ENCODE measurements at regions not wholly inside any gene's neighbourhood (a gene's known extent, or its start where the extent isn't known, plus 50 kb on each side); places are given as distances from the start of the nearest gene placed in this dataset.
"Not testable (repeated sequence)": the region's sequence is repeated elsewhere in the genome, so short reads cannot be mapped to it uniquely, and the experiment has no call there.

DNA sequence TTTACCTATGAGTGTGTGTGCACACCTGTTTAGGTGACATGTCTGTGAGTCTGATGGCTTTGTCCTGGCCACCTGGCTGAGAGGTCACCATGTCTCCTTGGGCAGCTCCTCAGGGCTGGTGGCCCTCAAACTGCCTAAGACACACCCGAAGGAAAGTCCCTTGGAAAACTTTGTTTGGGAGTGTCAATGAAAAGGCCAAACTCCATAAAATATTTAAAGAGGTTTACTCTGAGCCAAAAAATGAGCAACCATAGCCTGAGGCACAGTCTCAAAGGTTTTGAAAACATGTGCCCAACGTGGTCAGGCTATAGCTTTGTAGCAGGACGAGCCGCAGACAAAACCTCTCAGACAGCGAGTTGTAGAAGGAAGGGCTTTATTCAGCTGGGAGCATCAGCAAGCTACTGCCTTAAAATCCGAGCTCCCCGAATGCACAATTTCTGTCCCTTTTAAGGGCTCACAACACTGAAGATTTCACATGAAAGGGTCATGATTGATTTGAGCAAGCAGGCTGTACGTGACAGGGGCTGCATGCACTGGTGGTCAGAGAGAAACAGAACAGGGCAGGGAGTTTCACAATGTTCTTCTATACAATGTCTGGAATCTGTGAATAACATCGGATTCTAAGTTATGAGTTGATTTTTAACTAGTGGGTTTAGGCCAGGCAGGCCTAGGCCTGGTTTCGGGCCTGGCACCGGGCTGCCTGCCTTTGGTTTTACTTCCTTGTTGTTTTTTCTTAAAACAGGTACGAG lies 58.4 kb upstream of the RCBTB2 start:
- H3K4me2 ChIP-seq (ENCODE audit: low read depth, low read length); H2AFZ ChIP-seq (replicated peaks; ENCODE audit: low read length, poor library complexity); H3K14ac ChIP-seq (replicated peaks; ENCODE audit: low read depth, low read length); H3K9me3 ChIP-seq (ENCODE audit: control insufficient read depth, insufficient read depth, low read length); dilution Hi-C loops (cut with HindIII; ENCODE audit: low sequenced_read_pairs, unreplicated experiment); CTCF ChIA-PET; H3K79me1 ChIP-seq (ENCODE audit: low read depth in 1 of 2, low read length in 2 of 2); H2AK9ac ChIP-seq (replicated peaks; ENCODE audit: low read depth, low read length, poor library complexity); BruUV-seq (replicated peaks); H4K20me1 ChIP-seq (ENCODE audit: insufficient read depth, low read length); DNase-seq; H3K23ac ChIP-seq (ENCODE audit: low read depth, low read length); H3K4me3 ChIP-seq (ENCODE audit: insufficient read depth, low read depth, low read length); H4K91ac ChIP-seq (ENCODE audit: insufficient read depth, low read depth, low read length); H3K27ac ChIP-seq (ENCODE audit: insufficient read depth, low read length); in situ Hi-C loops (cut with MboI; ENCODE audit: low sequenced_read_pairs); H3K9ac ChIP-seq (ENCODE audit: low read depth, low read length); H4K8ac ChIP-seq (ENCODE audit: low read depth in 2 of 2, low read length in 2 of 2); ATAC-seq (ENCODE audit: low read depth); H2AK5ac ChIP-seq (ENCODE audit: low read depth, low read length); POLR2A ChIA-PET (ENCODE audit: unreplicated experiment); H3K9me1 ChIP-seq (ENCODE audit: insufficient read depth, low read length); H3K56ac ChIP-seq (ENCODE audit: extremely low read depth, insufficient read depth, low read length); H2BK15ac ChIP-seq (ENCODE audit: low read depth, low read length); H3K4me1 ChIP-seq (ENCODE audit: control insufficient read depth, insufficient read depth, low read length); H4K5ac ChIP-seq (ENCODE audit: low read depth, low read length); H2BK5ac ChIP-seq (ENCODE audit: low read depth, low read length, poor library complexity, severe bottlenecking); H2BK20ac ChIP-seq (ENCODE audit: low read depth, low read length); intact Hi-C loops (cut with micrococcal nuclease); H2BK120ac ChIP-seq (ENCODE audit: low read depth, low read length); H3K27me3 ChIP-seq (ENCODE audit: control insufficient read depth, insufficient read depth, low read length); H3K18ac ChIP-seq (ENCODE audit: low read depth, low read length); H3K36me3 ChIP-seq (ENCODE audit: control insufficient read depth, insufficient read depth, low read length); H3K4ac ChIP-seq (ENCODE audit: low read depth, low read length): not testable (repeated sequence)
- WGBS, 2 experiments (ENCODE audit: extremely low coverage in 2 of 2, insufficient read length in 1 of 2) = 79% methylated on average over 4 of the region's 12 CpGs; no CpG with 5 or more reads in 1 of the 2 experiments
